ENCODE measurements at regions not wholly inside any gene's neighbourhood (a gene's known extent, or its start where the extent isn't known, plus 50 kb on each side); places are given as distances from the start of the nearest gene placed in this dataset.

GRCh38 chr1:98487620-98488019 lies 173.9 kb upstream of the SNX7 start:
- Histone ChIP-seq H3K9ac (ENCODE audit: insufficient read depth, low read length, poor library complexity, severe bottlenecking) (no peak overlapping the region), H3K4me2 (replicated peaks; ENCODE audit: extremely low read depth, low read length, poor library complexity, severe bottlenecking) (no peak overlapping the region), H3K9me3 (replicated peaks in 1 of 2; ENCODE audit: control insufficient read depth in 1 of 2, insufficient read depth in 1 of 2, low read length in 2 of 2) (no peaks in the 10 kb centered on the region), H3K27ac (ENCODE audit: low read depth in 1 of 2, low read length in 2 of 2) (no peak overlapping the region), H3K4me1 (ENCODE audit: control insufficient read depth in 1 of 2, insufficient read depth in 2 of 2, low read length in 2 of 2) (no peaks in the 10 kb centered on the region), H3K27me3 (ENCODE audit: control insufficient read depth in 2 of 2, insufficient read depth in 2 of 2, low read length in 2 of 2) (no peaks in the 10 kb centered on the region), H3K4me3 (replicated peaks in 1 of 3; ENCODE audit: low read depth in 2 of 3, low read length in 3 of 3) (no peak overlapping the region), H2AFZ (ENCODE audit: insufficient read depth, low read depth, low read length, poor library complexity, severe bottlenecking) (no peak overlapping the region), H3K79me2 (ENCODE audit: insufficient read depth, low read length) (no peaks in the 10 kb centered on the region), H3K36me3 (replicated peaks in 1 of 2; ENCODE audit: control insufficient read depth in 1 of 2, insufficient read depth in 2 of 2, low read length in 2 of 2) (no peaks in the 10 kb centered on the region), H4K20me1 (ENCODE audit: insufficient read depth, low read length) (no peaks in the 10 kb centered on the region)
- Mint-ChIP-seq H3K36me3 (no peaks in the 10 kb centered on the region), H3K4me1 (peaks cover 2% of the 10 kb centered on the region), H3K27me3 (ENCODE audit: low read depth in 3 of 3) (peaks cover 1 to 5% (median 2%) of the 10 kb centered on the region in 3 donors), H3K9me3 (no peaks in the 10 kb centered on the region), H3K4me3 (no peak overlapping the region), H3K27ac (no peak overlapping the region)
- DNase-seq: no peak
- no CpG with 5 or more reads among the region's 5 CpGs for whole genome bisulfite sequencing (ENCODE audit: insufficient coverage)
- no peak for TF ChIP-seq CTCF (IDR thresholded peaks at IDR 0.05)
- intact Hi-C loops (cut with micrococcal nuclease): no loop called here

- TF ChIP-seq CTCF (IDR thresholded peaks at IDR 0.05): no peak
These were observed 178.9 kb upstream of the SNX7 start for GRCh38 chr1:98482611-98483010.

More at GRCh38 chr1:98482611-98483010, 178.9 kb upstream of the SNX7 start:
- no peaks in the 10 kb centered on the region for H3K79me2 ChIP-seq (ENCODE audit: insufficient read depth, low read length)
- no peak for DNase-seq
- no peaks in the 10 kb centered on the region for H3K36me3 Mint-ChIP-seq
- no peaks in the 10 kb centered on the region for H3K9me3 Mint-ChIP-seq
- no peaks in the 10 kb centered on the region for H4K20me1 ChIP-seq (ENCODE audit: insufficient read depth, low read length)
- H3K4me3 ChIP-seq (replicated peaks in 1 of 3; ENCODE audit: low read depth in 2 of 3, low read length in 3 of 3): no peak overlapping the region
- H3K36me3 ChIP-seq (replicated peaks in 1 of 2; ENCODE audit: control insufficient read depth in 1 of 2, insufficient read depth in 2 of 2, low read length in 2 of 2): no peaks in the 10 kb centered on the region
- no peak overlapping the region for H3K9ac ChIP-seq (ENCODE audit: insufficient read depth, low read length, poor library complexity, severe bottlenecking)
- WGBS (ENCODE audit: insufficient coverage): 90% methylated on average over 1 of the region's 3 CpGs
- intact Hi-C loops (cut with micrococcal nuclease): no loop called here
- no peaks in the 10 kb centered on the region for H3K27me3 ChIP-seq (ENCODE audit: control insufficient read depth in 2 of 2, insufficient read depth in 2 of 2, low read length in 2 of 2)
- H3K4me3 Mint-ChIP-seq: no peak overlapping the region
- no peak overlapping the region for H2AFZ ChIP-seq (ENCODE audit: insufficient read depth, low read depth, low read length, poor library complexity, severe bottlenecking)
- no peaks in the 10 kb centered on the region for H3K4me1 ChIP-seq (ENCODE audit: control insufficient read depth in 1 of 2, insufficient read depth in 2 of 2, low read length in 2 of 2)
- no peaks in the 10 kb centered on the region for H3K9me3 ChIP-seq (replicated peaks in 1 of 2; ENCODE audit: control insufficient read depth in 1 of 2, insufficient read depth in 1 of 2, low read length in 2 of 2)
- peaks cover 0 to 3% (median 1%) of the 10 kb centered on the region in 3 donors for H3K27me3 Mint-ChIP-seq (ENCODE audit: low read depth in 3 of 3)
- H3K4me1 Mint-ChIP-seq: peaks cover 2% of the 10 kb centered on the region
- no peak overlapping the region for H3K27ac Mint-ChIP-seq
- H3K27ac ChIP-seq (ENCODE audit: low read depth in 1 of 2, low read length in 2 of 2): no peak overlapping the region
- no peak overlapping the region for H3K4me2 ChIP-seq (replicated peaks; ENCODE audit: extremely low read depth, low read length, poor library complexity, severe bottlenecking)
